Upper lobe of left lung (tissue), 6 donors: ENCODE measurements at regions not wholly inside any gene's neighbourhood (a gene's known extent, or its start where the extent isn't known, plus 50 kb on each side); places are given as distances from the start of the nearest gene placed in this dataset.

Experiments used
- ATAC-seq, 2 donors: fragments of 200-7000 bp; cut with Tn5 transposase; one replicate each; pipeline ENCODE4 v1.9.1; 2022; ENCODE audit warnings: mild to moderate bottlenecking in 2 of 2, moderate library complexity in 2 of 2; ENCODE audit not compliant: low FRiP score in 2 of 2
- DNase-seq, 2 donors: peaks; one replicate each; pipeline ENCODE4 v3.0.0-alpha.2; 2019 to 2020
- H3K27ac ChIP-seq, 4 donors: fragments of 200-600 bp; sonication (generic); one replicate each; pipeline ENCODE4 v1.5.1; 2016 to 2019
- H3K27me3 ChIP-seq, 4 donors: fragments of 200-600 bp; sonication (generic); one replicate each; pipeline ENCODE4 v1.5.1; 2017 to 2019
- H3K36me3 ChIP-seq, 4 donors: fragments of 200-600 bp; sonication (generic); one replicate each; pipeline ENCODE4 v1.5.1; 2016 to 2019
- H3K4me1 ChIP-seq, 4 donors: fragments of 200-600 bp; sonication (generic); one replicate each; pipeline ENCODE4 v1.5.1; 2018 to 2019
- H3K4me3 ChIP-seq, 4 donors: fragments of 200-600 bp; sonication (generic); one replicate each; pipeline ENCODE4 v1.5.1; 2017 to 2019; ENCODE audit warnings: mild to moderate bottlenecking in 2 of 4, moderate library complexity in 1 of 4
- H3K9me3 ChIP-seq, 4 donors: fragments of 200-600 bp; sonication (generic); one replicate each; pipeline ENCODE4 v1.5.1; 2018 to 2019
- EP300 ChIP-seq, 4 donors: sonication (generic); formaldehyde crosslinking; IDR thresholded peaks; one replicate each; pipeline ENCODE4 v1.5.1; 2017; ENCODE audit warnings: antibody characterized with exemption in 4 of 4, control low read depth in 2 of 4
- POLR2A ChIP-seq, 4 donors: fragments of 450-650 bp; IDR thresholded peaks; one replicate each; pipeline ENCODE4 v1.5.1; 2016 to 2017; ENCODE audit warnings: antibody characterized with exemption in 4 of 4, mild to moderate bottlenecking in 2 of 4
- POLR2AphosphoS5 ChIP-seq, 2 donors: sonication (generic); formaldehyde crosslinking; IDR thresholded peaks; one replicate each; pipeline ENCODE4 v1.5.1; 2017; ENCODE audit warnings: antibody characterized with exemption in 2 of 2
- WGBS, 2 donors: methylation state at CpG; one replicate each; pipeline ENCODE4 v1.1.5; 2017 to 2018; 5-methylcytosine and 5-hydroxymethylcytosine counted together
- TF ChIP-seq, protein P1 (sequence below), 6 experiments: fragments of 450-650 bp in 4 of 6; fragments of 200-600 bp in 2 of 6; sonication (generic) in 2 of 6; IDR thresholded peaks; one replicate each; pipeline ENCODE4 v1.5.1; 2016 to 2019; ENCODE audit warnings: antibody characterized with exemption in 6 of 6
- donor health status: DM: no; HTN: no; CAD: no; lungs with moderate emphysema.
- donor health status: DM: no; HTN: yes; CAD: no; lungs with severe emphysema.

DNA sequence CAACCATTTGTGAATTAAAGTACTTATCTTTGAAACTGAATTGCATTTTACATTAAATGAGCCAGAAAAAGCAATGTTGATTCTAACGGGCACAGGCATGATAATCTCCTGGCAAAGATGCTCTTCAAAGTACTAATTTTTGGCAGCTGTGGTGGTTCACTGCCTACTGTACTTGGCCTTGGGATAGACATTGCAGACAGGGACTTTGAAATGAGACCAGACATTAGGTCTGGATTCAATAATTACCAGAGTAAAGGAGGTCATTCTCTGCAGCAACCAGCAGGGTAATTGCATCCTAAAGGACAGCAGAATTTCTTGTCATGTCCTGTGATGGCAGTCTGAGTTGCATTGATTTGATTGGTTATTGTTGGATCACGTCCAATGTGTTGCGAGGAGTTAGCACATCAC, 986.5 kb downstream of the TDRD15 start:
- no peak for DNase-seq
- no peak for ATAC-seq
- H3K4me3 ChIP-seq: no peak overlapping the region

DNA sequence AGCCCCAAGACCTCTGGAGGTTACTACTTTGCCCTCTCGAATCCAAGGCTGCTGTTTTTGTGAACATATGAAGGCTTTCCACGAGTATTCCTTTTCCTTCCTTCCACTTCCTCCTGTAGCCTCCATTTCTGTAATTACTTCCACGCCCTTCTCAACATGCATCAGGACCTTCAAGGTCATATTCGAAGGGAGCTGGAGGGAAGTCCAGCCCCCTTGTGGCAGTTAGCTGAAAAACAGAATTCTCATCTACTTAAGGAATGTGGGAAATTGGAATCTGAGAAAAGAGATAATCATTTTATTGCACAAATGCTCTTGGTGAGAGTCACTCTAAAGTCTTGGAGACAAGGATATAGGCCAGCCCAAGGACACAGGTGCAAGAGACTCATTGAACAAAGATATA, 1000.2 kb downstream of the TDRD15 start:
- DNase-seq (no peak), ATAC-seq (no peak)
- Histone ChIP-seq H3K27me3 (no peaks in the 10 kb centered on the region), H3K4me1 (no peaks in the 10 kb centered on the region), H3K36me3 (no peaks in the 10 kb centered on the region), H3K4me3 (no peak overlapping the region), H3K9me3 (no peaks in the 10 kb centered on the region), H3K27ac (no peak overlapping the region)
- TF ChIP-seq EP300 (IDR thresholded peaks at IDR 0.05) (no peak), POLR2A (IDR thresholded peaks at IDR 0.05) (no peak), POLR2AphosphoS5 (IDR thresholded peaks at IDR 0.05) (no peak)
- TF ChIP-seq, protein P1, sequence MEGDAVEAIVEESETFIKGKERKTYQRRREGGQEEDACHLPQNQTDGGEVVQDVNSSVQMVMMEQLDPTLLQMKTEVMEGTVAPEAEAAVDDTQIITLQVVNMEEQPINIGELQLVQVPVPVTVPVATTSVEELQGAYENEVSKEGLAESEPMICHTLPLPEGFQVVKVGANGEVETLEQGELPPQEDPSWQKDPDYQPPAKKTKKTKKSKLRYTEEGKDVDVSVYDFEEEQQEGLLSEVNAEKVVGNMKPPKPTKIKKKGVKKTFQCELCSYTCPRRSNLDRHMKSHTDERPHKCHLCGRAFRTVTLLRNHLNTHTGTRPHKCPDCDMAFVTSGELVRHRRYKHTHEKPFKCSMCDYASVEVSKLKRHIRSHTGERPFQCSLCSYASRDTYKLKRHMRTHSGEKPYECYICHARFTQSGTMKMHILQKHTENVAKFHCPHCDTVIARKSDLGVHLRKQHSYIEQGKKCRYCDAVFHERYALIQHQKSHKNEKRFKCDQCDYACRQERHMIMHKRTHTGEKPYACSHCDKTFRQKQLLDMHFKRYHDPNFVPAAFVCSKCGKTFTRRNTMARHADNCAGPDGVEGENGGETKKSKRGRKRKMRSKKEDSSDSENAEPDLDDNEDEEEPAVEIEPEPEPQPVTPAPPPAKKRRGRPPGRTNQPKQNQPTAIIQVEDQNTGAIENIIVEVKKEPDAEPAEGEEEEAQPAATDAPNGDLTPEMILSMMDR (IDR thresholded peaks at IDR 0.05): no peak
- 61 to 67% methylated on average over 4 of the region's 4 CpGs for WGBS, 2 donors

More for the DNA sequence above, 986.5 kb downstream of the TDRD15 start:
- Histone ChIP-seq H3K27me3 (no peaks in the 10 kb centered on the region), H3K36me3 (no peaks in the 10 kb centered on the region), H3K9me3 (no peaks in the 10 kb centered on the region), H3K4me1 (no peaks in the 10 kb centered on the region), H3K27ac (no peak overlapping the region)
- 75 to 76% methylated on average over 3 of the region's 3 CpGs for WGBS, 2 donors
- TF ChIP-seq, protein P1 (IDR thresholded peaks at IDR 0.05): no peak
- TF ChIP-seq POLR2A (IDR thresholded peaks at IDR 0.05) (no peak), EP300 (IDR thresholded peaks at IDR 0.05) (no peak), POLR2AphosphoS5 (IDR thresholded peaks at IDR 0.05) (no peak)

DNA sequence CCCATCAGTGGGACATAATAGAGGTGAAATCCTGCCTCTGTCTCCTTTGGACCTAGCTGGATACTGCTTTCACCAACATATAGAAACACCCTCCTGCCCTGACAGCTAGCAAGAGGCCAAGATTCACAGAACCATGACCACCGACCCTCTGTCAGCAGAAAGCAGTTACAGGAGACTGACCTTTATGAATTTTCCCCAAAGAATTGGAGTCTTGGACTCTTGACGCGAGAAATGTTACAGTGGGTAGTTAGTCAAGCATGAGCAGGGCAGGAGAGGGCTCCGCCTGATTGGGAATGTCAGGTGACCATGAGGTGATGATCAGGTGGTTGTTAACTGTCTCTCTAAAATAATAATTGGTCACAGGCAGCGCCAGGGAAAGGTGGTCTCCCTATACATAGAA, 1002.3 kb downstream of the TDRD15 start:
- Histone ChIP-seq H3K9me3 (no peaks in the 10 kb centered on the region), H3K27ac (no peak overlapping the region), H3K4me1 (no peaks in the 10 kb centered on the region), H3K36me3 (no peaks in the 10 kb centered on the region), H3K27me3 (no peaks in the 10 kb centered on the region), H3K4me3 (no peak overlapping the region)
- 88 to 93% methylated on average over 5 of the region's 5 CpGs for WGBS, 2 donors
- DNase-seq (no peak), ATAC-seq (no peak)
- TF ChIP-seq POLR2AphosphoS5 (IDR thresholded peaks at IDR 0.05) (no peak), POLR2A (IDR thresholded peaks at IDR 0.05) (no peak), EP300 (IDR thresholded peaks at IDR 0.05) (no peak)
- TF ChIP-seq, protein P1 (IDR thresholded peaks at IDR 0.05): no peak

DNA sequence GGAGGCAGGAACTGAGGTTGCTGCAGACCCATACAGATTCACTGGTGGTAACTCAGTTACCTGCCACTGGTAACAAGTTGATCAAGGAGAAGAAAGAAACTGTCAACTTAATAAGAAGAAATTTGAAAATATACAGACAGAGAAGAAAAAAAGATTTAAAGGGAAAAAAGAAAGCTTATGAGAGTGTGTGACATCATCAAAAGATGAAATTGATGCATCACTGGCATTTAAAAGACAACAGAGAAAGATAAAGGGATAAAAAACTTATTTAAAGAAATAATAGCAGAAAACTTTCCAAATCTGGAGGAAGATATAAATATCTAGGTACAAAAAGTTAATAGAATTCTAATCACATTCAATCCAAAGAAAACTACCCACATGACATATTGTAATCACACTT, 1003.2 kb downstream of the TDRD15 start:
- H3K27me3 ChIP-seq: no peaks in the 10 kb centered on the region
- no peaks in the 10 kb centered on the region for H3K36me3 ChIP-seq
- no peak for ATAC-seq

DNA sequence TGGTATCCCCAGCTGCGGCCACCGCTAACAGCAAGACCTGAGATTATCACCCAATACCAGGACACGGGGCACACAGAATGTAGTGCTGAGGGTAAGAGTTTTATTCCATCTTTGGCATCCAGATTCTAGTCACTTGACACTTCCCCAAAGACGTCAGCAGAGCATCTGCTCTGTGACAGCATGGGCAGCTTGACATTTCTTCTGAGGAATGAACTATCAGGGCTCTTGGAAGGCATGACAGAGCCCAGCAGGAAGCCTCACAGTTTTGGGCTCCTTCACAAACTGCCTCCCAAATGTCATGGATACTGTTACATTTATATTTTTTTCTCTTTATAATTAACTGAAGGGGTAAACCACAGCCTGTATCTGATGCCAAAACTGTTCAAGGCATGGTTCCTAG, 1010.7 kb downstream of the TDRD15 start:
- TF ChIP-seq EP300 (IDR thresholded peaks at IDR 0.05): no peak
- TF ChIP-seq, protein P1 (IDR thresholded peaks at IDR 0.05): no peak
- TF ChIP-seq POLR2AphosphoS5 (IDR thresholded peaks at IDR 0.05): no peak
- no peak for TF ChIP-seq POLR2A (IDR thresholded peaks at IDR 0.05)

More for the DNA sequence above, 1003.2 kb downstream of the TDRD15 start:
- TF ChIP-seq, protein P1 (IDR thresholded peaks at IDR 0.05): no peak
- TF ChIP-seq POLR2A (IDR thresholded peaks at IDR 0.05) (no peak), EP300 (IDR thresholded peaks at IDR 0.05) (no peak), POLR2AphosphoS5 (IDR thresholded peaks at IDR 0.05) (no peak)
- no peak for DNase-seq
- H3K4me3 ChIP-seq: no peak overlapping the region
- no peaks in the 10 kb centered on the region for H3K9me3 ChIP-seq
- no peak overlapping the region for H3K27ac ChIP-seq
- H3K4me1 ChIP-seq: no peaks in the 10 kb centered on the region

More for the DNA sequence above, 1010.7 kb downstream of the TDRD15 start:
- no peaks in the 10 kb centered on the region for H3K4me1 ChIP-seq
- H3K9me3 ChIP-seq: no peaks in the 10 kb centered on the region
- H3K27ac ChIP-seq: no peak overlapping the region
- ATAC-seq: no peak
- 66 to 77% methylated on average over 4 of the region's 4 CpGs for WGBS, 2 donors
- DNase-seq: no peak
- H3K36me3 ChIP-seq: no peaks in the 10 kb centered on the region
- H3K27me3 ChIP-seq: no peaks in the 10 kb centered on the region
- H3K4me3 ChIP-seq: no peak overlapping the region
